Upper lobe of left lung (tissue), 4 donors: ENCODE measurements at regions not wholly inside any gene's neighbourhood (a gene's known extent, or its start where the extent isn't known, plus 50 kb on each side); places are given as distances from the start of the nearest gene placed in this dataset.

ENCODE experiments used
- EP300 ChIP-seq, 4 donors: sonication (generic); formaldehyde crosslinking; IDR thresholded peaks; one replicate each; pipeline ENCODE4 v1.5.1; 2017; ENCODE audit warnings: antibody characterized with exemption in 4 of 4, control low read depth in 2 of 4
- POLR2A ChIP-seq, 4 donors: fragments of 450-650 bp; IDR thresholded peaks; one replicate each; pipeline ENCODE4 v1.5.1; 2016 to 2017; ENCODE audit warnings: antibody characterized with exemption in 4 of 4, mild to moderate bottlenecking in 2 of 4
- TF ChIP-seq, protein P1 (sequence below), 6 experiments: fragments of 450-650 bp in 4 of 6; fragments of 200-600 bp in 2 of 6; sonication (generic) in 2 of 6; IDR thresholded peaks; one replicate each; pipeline ENCODE4 v1.5.1; 2016 to 2019; ENCODE audit warnings: antibody characterized with exemption in 6 of 6

DNA sequence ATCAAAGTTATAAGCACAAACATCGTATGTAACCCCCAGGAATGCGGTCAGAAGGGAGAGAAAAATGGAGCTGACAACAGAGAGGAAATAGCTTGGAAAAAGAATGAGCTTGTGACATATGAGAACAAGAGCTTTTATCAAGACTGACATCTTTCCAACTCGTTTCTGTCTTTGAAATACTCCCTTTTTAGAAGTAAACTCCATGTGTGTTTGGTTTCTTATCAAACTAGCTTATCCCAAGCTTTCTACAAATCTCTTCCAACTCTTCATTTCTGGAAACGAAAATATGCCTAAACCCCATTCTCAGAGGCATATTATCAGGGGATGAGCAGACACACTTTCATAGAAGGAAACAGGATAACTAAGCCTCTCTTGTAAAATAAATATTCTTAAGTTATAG, 235.4 kb downstream of the NAF1 start:
- TF ChIP-seq, protein P1, sequence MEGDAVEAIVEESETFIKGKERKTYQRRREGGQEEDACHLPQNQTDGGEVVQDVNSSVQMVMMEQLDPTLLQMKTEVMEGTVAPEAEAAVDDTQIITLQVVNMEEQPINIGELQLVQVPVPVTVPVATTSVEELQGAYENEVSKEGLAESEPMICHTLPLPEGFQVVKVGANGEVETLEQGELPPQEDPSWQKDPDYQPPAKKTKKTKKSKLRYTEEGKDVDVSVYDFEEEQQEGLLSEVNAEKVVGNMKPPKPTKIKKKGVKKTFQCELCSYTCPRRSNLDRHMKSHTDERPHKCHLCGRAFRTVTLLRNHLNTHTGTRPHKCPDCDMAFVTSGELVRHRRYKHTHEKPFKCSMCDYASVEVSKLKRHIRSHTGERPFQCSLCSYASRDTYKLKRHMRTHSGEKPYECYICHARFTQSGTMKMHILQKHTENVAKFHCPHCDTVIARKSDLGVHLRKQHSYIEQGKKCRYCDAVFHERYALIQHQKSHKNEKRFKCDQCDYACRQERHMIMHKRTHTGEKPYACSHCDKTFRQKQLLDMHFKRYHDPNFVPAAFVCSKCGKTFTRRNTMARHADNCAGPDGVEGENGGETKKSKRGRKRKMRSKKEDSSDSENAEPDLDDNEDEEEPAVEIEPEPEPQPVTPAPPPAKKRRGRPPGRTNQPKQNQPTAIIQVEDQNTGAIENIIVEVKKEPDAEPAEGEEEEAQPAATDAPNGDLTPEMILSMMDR (IDR thresholded peaks at IDR 0.05), result no peak
- TF ChIP-seq POLR2A (IDR thresholded peaks at IDR 0.05) (no peak), EP300 (IDR thresholded peaks at IDR 0.05) (no peak)
